Stimulated activated CD4-positive, alpha-beta T cell treated with anti-CD3 and anti-CD28 coated beads, Interleukin-12 subunit alpha, Interleukin-12 subunit beta, amount 100 ng/mL, for 24 hours (primary cell): ENCODE measurements at regions not wholly inside any gene's neighbourhood (a gene's known extent, or its start where the extent isn't known, plus 50 kb on each side); places are given as distances from the start of the nearest gene placed in this dataset.

ENCODE experiments used
- DNase-seq, 2 experiments: peaks; one replicate each; pipeline ENCODE4 v3.0.0-alpha.2; 2020; ENCODE audit warnings: low read depth in 2 of 2

- DNase-seq, result no peak
These were observed 187.6 kb downstream of the PCSK1 start for GRCh38 chr5:96245140-96246091.

- no peak for DNase-seq
These were observed 188.4 kb downstream of the PCSK1 start for GRCh38 chr5:96244696-96245095.

- DNase-seq, result no peak
These were observed 189.2 kb downstream of the PCSK1 start for GRCh38 chr5:96243862-96244261.

GRCh38 chr5:96243203-96243602, 189.8 kb downstream of the PCSK1 start:
- no peak for DNase-seq

GRCh38 chr5:96242571-96242970, 190.5 kb downstream of the PCSK1 start:
- DNase-seq, result no peak

- no peak for DNase-seq
These were observed 196.2 kb downstream of the PCSK1 start for GRCh38 chr5:96236831-96237230.

- no peak for DNase-seq
These were observed 197.0 kb downstream of the PCSK1 start for GRCh38 chr5:96236051-96236450.

- no peak for DNase-seq
These were observed 197.8 kb downstream of the PCSK1 start for GRCh38 chr5:96235008-96235910.

GRCh38 chr5:96232602-96233001, 200.4 kb downstream of the PCSK1 start:
- no peak for DNase-seq

- no peak for DNase-seq
These were observed 203.9 kb downstream of the PCSK1 start for GRCh38 chr5:96229188-96229587.

- no peak for DNase-seq
These were observed 204.6 kb downstream of the PCSK1 start for GRCh38 chr5:96228408-96228807.

- DNase-seq, result no peak
These were observed 205.1 kb downstream of the PCSK1 start for GRCh38 chr5:96227957-96228356.

- no peak for DNase-seq
These were observed 206.0 kb downstream of the PCSK1 start for GRCh38 chr5:96226941-96227552.

GRCh38 chr5:96222129-96222528, 210.9 kb downstream of the PCSK1 start:
- DNase-seq, result no peak

GRCh38 chr5:96220610-96221390, 212.2 kb downstream of the PCSK1 start:
- DNase-seq, result no peak

GRCh38 chr5:96219580-96220281, 213.3 kb downstream of the PCSK1 start:
- DNase-seq, result no peak

- DNase-seq, result no peak
These were observed 214.4 kb downstream of the PCSK1 start for GRCh38 chr5:96218653-96219052.

GRCh38 chr5:96214442-96215197, 218.4 kb downstream of the PCSK1 start:
- DNase-seq, result no peak

GRCh38 chr5:96209829-96210228, 223.2 kb downstream of the PCSK1 start:
- no peak for DNase-seq

- no peak for DNase-seq
These were observed 225.6 kb downstream of the PCSK1 start for GRCh38 chr5:96207420-96207819.
